ENCODE measurements at regions not wholly inside any gene's neighbourhood (a gene's known extent, or its start where the extent isn't known, plus 50 kb on each side); places are given as distances from the start of the nearest gene placed in this dataset.

DNA sequence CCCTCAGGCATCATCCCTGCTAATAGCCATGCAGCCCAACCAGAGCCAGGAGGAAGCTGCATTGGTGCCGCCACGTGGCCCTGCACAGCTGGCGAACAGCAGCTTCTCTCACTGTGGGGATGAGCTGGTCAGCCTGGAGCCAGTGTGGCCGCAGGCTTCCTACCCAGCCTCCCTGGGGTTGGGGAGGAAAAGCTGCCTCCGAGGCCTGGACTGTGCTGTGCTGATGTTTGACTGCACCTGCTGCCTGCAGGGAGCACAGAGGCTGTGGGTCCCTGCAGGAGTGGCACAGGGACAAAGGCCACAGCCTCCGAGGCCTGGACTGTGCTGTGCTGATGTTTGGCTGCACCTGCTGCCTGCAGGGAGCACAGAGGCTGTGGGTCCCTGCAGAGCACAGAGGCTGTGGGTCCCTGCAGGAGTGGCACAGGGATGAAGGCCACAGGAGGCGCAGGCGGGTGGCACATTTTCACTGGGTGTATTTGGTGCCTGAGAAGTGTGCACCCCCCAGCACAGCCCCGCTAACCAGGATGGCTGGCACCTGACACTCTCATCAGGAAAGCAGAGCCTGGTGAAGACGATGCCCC is 83.9 kb downstream of the DLL1 start:
- TF ChIP-seq, protein P1, sequence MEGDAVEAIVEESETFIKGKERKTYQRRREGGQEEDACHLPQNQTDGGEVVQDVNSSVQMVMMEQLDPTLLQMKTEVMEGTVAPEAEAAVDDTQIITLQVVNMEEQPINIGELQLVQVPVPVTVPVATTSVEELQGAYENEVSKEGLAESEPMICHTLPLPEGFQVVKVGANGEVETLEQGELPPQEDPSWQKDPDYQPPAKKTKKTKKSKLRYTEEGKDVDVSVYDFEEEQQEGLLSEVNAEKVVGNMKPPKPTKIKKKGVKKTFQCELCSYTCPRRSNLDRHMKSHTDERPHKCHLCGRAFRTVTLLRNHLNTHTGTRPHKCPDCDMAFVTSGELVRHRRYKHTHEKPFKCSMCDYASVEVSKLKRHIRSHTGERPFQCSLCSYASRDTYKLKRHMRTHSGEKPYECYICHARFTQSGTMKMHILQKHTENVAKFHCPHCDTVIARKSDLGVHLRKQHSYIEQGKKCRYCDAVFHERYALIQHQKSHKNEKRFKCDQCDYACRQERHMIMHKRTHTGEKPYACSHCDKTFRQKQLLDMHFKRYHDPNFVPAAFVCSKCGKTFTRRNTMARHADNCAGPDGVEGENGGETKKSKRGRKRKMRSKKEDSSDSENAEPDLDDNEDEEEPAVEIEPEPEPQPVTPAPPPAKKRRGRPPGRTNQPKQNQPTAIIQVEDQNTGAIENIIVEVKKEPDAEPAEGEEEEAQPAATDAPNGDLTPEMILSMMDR (IDR thresholded peaks at IDR 0.05), result no peak
- no peak for TF ChIP-seq POLR2A (IDR thresholded peaks at IDR 0.05)

All from body of pancreas (tissue), 4 donors.